ENCODE measurements at regions not wholly inside any gene's neighbourhood (a gene's known extent, or its start where the extent isn't known, plus 50 kb on each side); places are given as distances from the start of the nearest gene placed in this dataset.

- TF ChIP-seq CTCF (conservative IDR thresholded peaks at IDR 0.05; ENCODE audit: low read length), result no peak
- no peak for TF ChIP-seq EZH2phosphoT487 (IDR thresholded peaks at IDR 0.05; ENCODE audit: borderline replicate concordance, low read depth, low read length)
Measured at GRCh38 chr18:39366656-39367055, 1801.1 kb upstream of the CELF4 start.
